Calu3 (cell line): ENCODE measurements at regions not wholly inside any gene's neighbourhood (a gene's known extent, or its start where the extent isn't known, plus 50 kb on each side); places are given as distances from the start of the nearest gene placed in this dataset.

Source experiments
- BruUV-seq: library from RNA; stranded (reverse); fragments of 400-500 nt; replicated peaks from 2 replicates; lab custom pipeline; 2021; lab: Mats Ljungman, UMichigan
- CTCF ChIA-PET: fragments of 300-600 bp; sonication (Branson Sonifier 250); formaldehyde crosslinking; loops from one replicate; lab custom pipeline; 2022; ENCODE audit warnings: antibody characterized with exemption; lab: Charles Lee
- DNase-seq: peaks from one replicate; pipeline ENCODE4 v3.0.0; 2022
- H3K27ac Mint-ChIP-seq: one replicate; pipeline ENCODE4 v1.8.0; 2022; ENCODE audit warnings: mixed read lengths; ENCODE audit not compliant: unreplicated experiment
- H3K27me3 Mint-ChIP-seq: one replicate; pipeline ENCODE4 v1.8.0; 2022; ENCODE audit warnings: mixed read lengths; ENCODE audit not compliant: unreplicated experiment
- H3K36me3 Mint-ChIP-seq: one replicate; pipeline ENCODE4 v1.8.0; 2022; ENCODE audit warnings: mild to moderate bottlenecking, moderate library complexity, mixed read lengths; ENCODE audit not compliant: insufficient read depth, unreplicated experiment
- H3K4me1 Mint-ChIP-seq: one replicate; pipeline ENCODE4 v1.8.0; 2022; ENCODE audit warnings: mild to moderate bottlenecking, low read depth, mixed read lengths; ENCODE audit not compliant: unreplicated experiment
- H3K4me3 Mint-ChIP-seq: one replicate; pipeline ENCODE4 v1.8.0; 2022; ENCODE audit warnings: mild to moderate bottlenecking, low read depth, moderate library complexity, mixed read lengths; ENCODE audit not compliant: unreplicated experiment
- H3K9me3 Mint-ChIP-seq: one replicate; pipeline ENCODE4 v1.8.0; 2022; ENCODE audit warnings: low read depth, mixed read lengths; ENCODE audit not compliant: unreplicated experiment
- intact Hi-C: fragments of 100-400 bp; cut with micrococcal nuclease; formaldehyde crosslinking; loops from one replicate; pipeline ENCODE4 v1.10.0; 2022; ENCODE audit not compliant: unreplicated experiment
- TF ChIP-seq, protein P1 (sequence below): fragments of 200-600 bp; IDR thresholded peaks from one replicate; pipeline ENCODE4 v1.8.0; 2022; ENCODE audit warnings: antibody characterized with exemption; ENCODE audit not compliant: unreplicated experiment

DNA sequence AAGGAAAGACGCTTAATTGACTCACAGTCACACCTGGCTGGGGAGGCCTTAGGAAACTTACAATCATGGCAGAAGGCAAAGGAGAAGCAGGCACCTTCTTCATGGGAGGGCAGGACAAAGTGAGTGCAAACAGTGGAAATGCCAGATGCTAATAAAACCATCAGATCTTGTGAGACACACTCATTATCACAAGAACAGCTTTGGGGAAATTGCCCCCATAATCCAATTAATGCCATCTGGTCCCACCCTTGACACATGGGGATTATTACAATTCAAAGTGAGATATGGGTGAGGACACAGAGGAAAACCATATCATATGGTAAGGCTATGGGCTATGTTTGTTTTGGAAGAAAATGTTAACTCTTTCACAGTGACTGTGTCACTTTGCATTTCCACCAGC lies 1272.5 kb upstream of the CELF2 start:
- Mint-ChIP-seq H3K4me1 (no peaks in the 10 kb centered on the region), H3K9me3 (no peaks in the 10 kb centered on the region), H3K36me3 (no peaks in the 10 kb centered on the region), H3K4me3 (no peak overlapping the region), H3K27ac (no peak overlapping the region), H3K27me3 (no peaks in the 10 kb centered on the region)
- no TSS peak for BruUV-seq
- no peak for DNase-seq
- CTCF ChIA-PET = no interaction called here
- TF ChIP-seq, protein P1, sequence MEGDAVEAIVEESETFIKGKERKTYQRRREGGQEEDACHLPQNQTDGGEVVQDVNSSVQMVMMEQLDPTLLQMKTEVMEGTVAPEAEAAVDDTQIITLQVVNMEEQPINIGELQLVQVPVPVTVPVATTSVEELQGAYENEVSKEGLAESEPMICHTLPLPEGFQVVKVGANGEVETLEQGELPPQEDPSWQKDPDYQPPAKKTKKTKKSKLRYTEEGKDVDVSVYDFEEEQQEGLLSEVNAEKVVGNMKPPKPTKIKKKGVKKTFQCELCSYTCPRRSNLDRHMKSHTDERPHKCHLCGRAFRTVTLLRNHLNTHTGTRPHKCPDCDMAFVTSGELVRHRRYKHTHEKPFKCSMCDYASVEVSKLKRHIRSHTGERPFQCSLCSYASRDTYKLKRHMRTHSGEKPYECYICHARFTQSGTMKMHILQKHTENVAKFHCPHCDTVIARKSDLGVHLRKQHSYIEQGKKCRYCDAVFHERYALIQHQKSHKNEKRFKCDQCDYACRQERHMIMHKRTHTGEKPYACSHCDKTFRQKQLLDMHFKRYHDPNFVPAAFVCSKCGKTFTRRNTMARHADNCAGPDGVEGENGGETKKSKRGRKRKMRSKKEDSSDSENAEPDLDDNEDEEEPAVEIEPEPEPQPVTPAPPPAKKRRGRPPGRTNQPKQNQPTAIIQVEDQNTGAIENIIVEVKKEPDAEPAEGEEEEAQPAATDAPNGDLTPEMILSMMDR = no peak
- intact Hi-C loops = no loop called here

DNA sequence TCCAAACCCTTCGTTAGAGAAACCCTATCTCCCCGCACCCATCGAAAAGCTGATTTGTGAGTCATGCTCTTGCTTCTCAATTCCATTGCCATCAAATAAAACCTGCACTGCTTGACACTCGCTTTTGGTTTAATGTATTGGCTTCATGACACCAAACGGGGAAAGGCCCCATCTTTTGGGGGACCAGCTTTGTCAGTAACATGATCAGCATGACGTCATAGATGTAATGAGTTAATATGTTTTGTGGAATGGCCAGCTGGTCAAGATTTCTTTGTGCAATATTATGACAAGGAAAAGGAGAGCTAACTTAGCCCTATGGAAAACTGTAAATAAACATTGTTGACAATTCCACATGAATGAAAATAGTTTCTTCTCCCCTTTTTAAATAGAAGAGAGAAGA lies 1260.5 kb upstream of the CELF2 start:
- Mint-ChIP-seq H3K4me1 (no peaks in the 10 kb centered on the region), H3K36me3 (no peaks in the 10 kb centered on the region), H3K9me3 (peaks cover 25% of the 10 kb centered on the region), H3K4me3 (no peak overlapping the region), H3K27ac (no peak overlapping the region), H3K27me3 (no peaks in the 10 kb centered on the region)
- no TSS peak for BruUV-seq
- CTCF ChIA-PET = no interaction called here
- TF ChIP-seq, protein P1 = no peak
- no peak for DNase-seq
- intact Hi-C loops = no loop called here

DNA sequence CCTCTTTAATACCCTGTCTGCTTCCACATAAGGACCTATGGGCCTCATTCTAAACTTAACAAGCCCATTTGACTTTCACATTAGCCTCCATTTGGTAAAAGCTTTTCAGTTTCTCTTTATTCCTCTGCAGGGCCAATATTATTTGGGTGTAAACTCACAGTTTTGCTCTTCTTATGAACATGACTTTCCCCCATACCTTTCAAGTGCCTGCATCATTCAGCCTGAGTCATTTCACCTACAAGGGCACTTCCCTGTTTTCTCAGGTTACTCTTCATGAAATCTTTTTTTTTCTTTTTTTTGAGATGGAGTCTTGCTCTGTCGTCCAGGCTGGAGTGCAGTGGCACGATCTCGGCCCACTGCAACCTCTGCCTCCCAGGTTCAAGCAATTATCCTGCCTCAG lies 1258.1 kb upstream of the CELF2 start:
- H3K36me3 Mint-ChIP-seq = no peaks in the 10 kb centered on the region
- no peak overlapping the region for H3K4me3 Mint-ChIP-seq
- intact Hi-C loops = no loop called here
- H3K27me3 Mint-ChIP-seq = no peaks in the 10 kb centered on the region
- TF ChIP-seq, protein P1 = no peak
- CTCF ChIA-PET = no interaction called here
- H3K9me3 Mint-ChIP-seq = peaks cover 22% of the 10 kb centered on the region
- no TSS peak for BruUV-seq
- no peak overlapping the region for H3K27ac Mint-ChIP-seq
- no peak for DNase-seq
- H3K4me1 Mint-ChIP-seq = no peaks in the 10 kb centered on the region

DNA sequence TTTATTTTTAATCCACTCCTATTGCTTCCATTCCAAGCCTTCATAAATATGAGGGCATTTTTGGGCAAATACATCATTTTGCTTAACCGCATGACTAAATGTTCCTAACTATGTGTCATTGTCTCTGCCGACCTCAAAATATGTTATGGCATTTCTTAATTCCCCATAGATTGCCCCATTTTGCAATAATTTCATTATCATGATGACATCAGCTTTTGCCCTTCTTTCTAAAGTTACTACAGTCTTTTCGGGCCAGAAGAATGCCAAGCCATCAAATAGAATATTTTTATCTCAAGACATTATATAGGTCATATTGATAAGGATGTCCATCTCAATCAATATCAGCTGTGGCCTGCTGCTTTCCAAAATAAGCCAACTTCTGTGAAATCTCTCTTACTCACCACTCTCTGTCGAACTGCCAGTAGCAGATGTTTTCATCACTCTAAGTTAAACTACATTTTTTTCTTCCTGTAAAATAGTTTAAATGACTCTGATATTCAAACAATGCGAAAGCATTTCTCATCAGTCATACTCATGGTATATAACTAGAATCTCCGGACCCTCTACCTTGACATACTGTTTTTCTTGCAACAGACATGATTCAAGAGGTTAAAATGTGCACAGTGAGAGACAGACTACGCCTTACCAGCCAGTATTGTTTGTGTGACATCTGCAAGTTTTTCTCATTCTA lies 1254.6 kb upstream of the CELF2 start:
- no peak for DNase-seq
- Mint-ChIP-seq H3K9me3 (peaks cover 15% of the 10 kb centered on the region), H3K4me1 (no peaks in the 10 kb centered on the region), H3K27me3 (no peaks in the 10 kb centered on the region), H3K27ac (no peak overlapping the region), H3K36me3 (no peaks in the 10 kb centered on the region), H3K4me3 (no peak overlapping the region)
- no TSS peak for BruUV-seq
- TF ChIP-seq, protein P1 = no peak
- intact Hi-C loops = no loop called here
- CTCF ChIA-PET = no interaction called here
